ENCODE measurements at regions not wholly inside any gene's neighbourhood (a gene's known extent, or its start where the extent isn't known, plus 50 kb on each side); places are given as distances from the start of the nearest gene placed in this dataset.

DNA sequence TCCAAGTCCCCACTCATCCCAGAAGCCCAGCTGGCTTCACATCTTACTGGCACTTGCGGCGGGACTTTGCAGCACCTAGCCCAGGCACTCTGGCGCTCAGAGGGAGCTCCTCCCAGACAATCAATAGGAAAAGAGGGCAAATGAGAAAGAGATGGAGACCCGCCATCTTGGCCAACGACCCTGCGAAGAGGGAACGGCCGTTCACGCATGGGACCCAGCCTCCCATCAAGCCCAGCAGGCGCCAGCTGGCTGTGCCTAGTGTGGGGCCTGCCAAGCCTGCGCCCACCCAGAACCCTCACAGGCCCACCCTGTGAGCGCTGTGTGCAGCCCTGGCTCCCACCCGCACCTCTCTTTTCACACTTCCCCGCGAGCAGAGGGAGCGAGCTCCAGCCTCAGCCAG lies 317.8 kb upstream of the SPRY2 start:
- H3K27me3 ChIP-seq: peaks cover 5% of the 10 kb centered on the region
- TF ChIP-seq POLR2AphosphoS5 (IDR thresholded peaks at IDR 0.05): no peak
- TF ChIP-seq, protein P1, sequence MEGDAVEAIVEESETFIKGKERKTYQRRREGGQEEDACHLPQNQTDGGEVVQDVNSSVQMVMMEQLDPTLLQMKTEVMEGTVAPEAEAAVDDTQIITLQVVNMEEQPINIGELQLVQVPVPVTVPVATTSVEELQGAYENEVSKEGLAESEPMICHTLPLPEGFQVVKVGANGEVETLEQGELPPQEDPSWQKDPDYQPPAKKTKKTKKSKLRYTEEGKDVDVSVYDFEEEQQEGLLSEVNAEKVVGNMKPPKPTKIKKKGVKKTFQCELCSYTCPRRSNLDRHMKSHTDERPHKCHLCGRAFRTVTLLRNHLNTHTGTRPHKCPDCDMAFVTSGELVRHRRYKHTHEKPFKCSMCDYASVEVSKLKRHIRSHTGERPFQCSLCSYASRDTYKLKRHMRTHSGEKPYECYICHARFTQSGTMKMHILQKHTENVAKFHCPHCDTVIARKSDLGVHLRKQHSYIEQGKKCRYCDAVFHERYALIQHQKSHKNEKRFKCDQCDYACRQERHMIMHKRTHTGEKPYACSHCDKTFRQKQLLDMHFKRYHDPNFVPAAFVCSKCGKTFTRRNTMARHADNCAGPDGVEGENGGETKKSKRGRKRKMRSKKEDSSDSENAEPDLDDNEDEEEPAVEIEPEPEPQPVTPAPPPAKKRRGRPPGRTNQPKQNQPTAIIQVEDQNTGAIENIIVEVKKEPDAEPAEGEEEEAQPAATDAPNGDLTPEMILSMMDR (IDR thresholded peaks at IDR 0.05): no peak
- TF ChIP-seq EP300 (IDR thresholded peaks at IDR 0.05): no peak
- no peak overlapping the region for H3K27ac ChIP-seq
- 89% methylated on average over 5 of the region's 16 CpGs; no CpG with 5 or more reads in 1 of the 2 donors for WGBS, 2 donors (ENCODE audit: low coverage in 1 of 2)
- no peaks in the 10 kb centered on the region for H3K4me1 ChIP-seq
- H3K9me3 ChIP-seq: peaks cover 0 to 17% (median 0%) of the 10 kb centered on the region in 3 donors
- ATAC-seq: no peak
- H3K36me3 ChIP-seq: no peaks in the 10 kb centered on the region
- H3K4me3 ChIP-seq: no peak overlapping the region

DNA sequence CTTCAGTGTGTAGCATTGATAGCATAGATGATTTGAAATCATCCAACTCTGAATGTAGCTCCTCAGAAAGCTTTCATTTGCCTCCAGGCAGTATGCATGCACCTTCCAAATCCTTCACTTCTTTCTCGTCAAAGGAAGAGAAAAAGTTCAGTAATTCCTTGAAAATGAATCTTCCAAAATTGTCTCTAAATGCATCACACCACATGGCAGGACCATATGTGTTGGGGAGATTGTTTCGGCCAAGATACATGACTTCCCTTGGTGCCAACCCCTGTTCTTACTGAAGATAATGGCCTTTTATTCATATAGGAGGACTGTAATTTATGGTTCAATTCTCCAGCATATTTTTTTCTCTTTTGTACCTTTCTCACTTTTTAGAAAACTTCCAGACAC lies 315.6 kb upstream of the SPRY2 start:
- 79 to 100% methylated on average over 1 to 2 of the region's 2 CpGs for WGBS, 2 donors (ENCODE audit: low coverage in 1 of 2)
- TF ChIP-seq EP300 (IDR thresholded peaks at IDR 0.05) (no peak), POLR2AphosphoS5 (IDR thresholded peaks at IDR 0.05) (no peak), POLR2A (IDR thresholded peaks at IDR 0.05) (no peak)
- TF ChIP-seq, protein P1 (IDR thresholded peaks at IDR 0.05): no peak
- H3K36me3 ChIP-seq: no peaks in the 10 kb centered on the region
- no peak overlapping the region for H3K4me3 ChIP-seq
- no peak overlapping the region for H3K27ac ChIP-seq
- no peak for ATAC-seq
- peaks cover 0 to 17% (median 0%) of the 10 kb centered on the region in 3 donors for H3K9me3 ChIP-seq
- peaks cover 5% of the 10 kb centered on the region for H3K27me3 ChIP-seq
- no peaks in the 10 kb centered on the region for H3K4me1 ChIP-seq

DNA sequence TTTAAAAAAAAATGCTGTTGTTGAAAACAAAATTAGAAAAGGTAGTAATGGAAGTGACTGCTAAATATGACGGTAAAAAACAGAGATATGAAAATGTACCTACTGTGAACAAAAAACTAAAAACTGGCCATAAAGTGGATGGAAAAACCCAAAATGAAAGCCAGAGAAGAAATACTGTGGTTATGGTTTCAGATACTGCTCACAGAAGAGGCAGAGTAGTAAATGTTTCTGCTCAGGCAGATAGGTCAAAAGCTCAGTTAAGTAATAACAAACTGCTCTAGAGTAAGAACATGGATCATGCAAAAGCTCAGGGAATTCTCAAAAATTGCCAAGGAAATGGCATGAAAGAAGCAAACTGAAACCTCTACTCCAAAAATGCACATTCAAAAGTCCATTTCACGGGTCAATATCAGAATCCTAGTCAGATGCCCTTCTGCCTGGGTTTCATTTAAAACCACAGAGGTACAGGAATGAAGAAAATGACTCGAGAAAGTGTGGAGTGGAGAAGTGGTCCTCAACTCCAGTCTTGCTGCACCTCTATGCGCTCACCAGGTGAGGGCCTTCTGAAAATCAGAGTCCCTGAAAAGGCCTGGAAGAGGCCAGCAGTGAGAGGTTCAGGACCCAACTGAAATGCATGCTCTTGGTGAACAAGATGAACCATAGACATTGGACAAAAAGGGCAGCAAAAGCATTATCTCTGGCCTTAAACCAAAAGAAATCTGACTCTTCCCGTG lies 315.0 kb upstream of the SPRY2 start:
- Histone ChIP-seq H3K9me3 (peaks cover 0 to 17% (median 0%) of the 10 kb centered on the region in 3 donors), H3K36me3 (no peaks in the 10 kb centered on the region), H3K4me1 (no peaks in the 10 kb centered on the region), H3K27ac (no peak overlapping the region), H3K4me3 (no peak overlapping the region), H3K27me3 (peaks cover 5% of the 10 kb centered on the region)
- 82 to 83% methylated on average over 2 to 5 of the region's 5 CpGs for WGBS, 2 donors (ENCODE audit: low coverage in 1 of 2)
- no peak for ATAC-seq
- TF ChIP-seq POLR2A (IDR thresholded peaks at IDR 0.05): no peak
- no peak for TF ChIP-seq POLR2AphosphoS5 (IDR thresholded peaks at IDR 0.05)
- no peak for TF ChIP-seq EP300 (IDR thresholded peaks at IDR 0.05)
- TF ChIP-seq, protein P1 (IDR thresholded peaks at IDR 0.05): no peak

DNA sequence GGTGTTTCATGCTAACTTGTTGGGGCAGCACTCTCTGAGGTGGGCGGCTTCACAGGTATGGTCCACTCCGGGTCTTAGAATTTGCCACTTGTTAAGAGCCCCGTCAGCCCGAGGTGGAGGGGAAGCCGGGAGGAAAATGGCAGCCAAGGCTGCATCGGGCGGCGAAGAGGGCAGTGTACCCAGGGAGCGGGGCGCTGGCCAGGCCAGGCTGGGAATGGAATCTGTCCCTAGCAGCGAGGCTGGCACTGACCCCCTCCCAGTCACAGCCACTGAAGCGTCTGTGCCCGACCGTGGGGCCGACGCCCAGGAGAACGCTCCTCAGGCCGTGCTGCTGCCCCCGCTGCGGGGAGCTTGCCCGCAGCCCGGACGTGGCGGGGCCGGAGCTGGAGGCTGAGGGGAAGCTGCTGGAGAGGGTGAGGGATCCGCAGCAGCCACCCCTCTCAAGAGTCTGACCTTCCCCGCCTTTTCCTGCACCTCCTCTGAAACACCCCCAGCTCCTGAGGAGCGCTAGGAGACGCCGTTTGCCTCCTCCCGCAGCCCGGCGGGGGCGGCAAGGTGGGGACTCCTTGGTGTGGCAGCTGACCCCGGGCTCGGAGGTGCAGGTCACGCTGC lies 313.8 kb upstream of the SPRY2 start:
- no peaks in the 10 kb centered on the region for H3K4me1 ChIP-seq
- H3K4me3 ChIP-seq: no peak overlapping the region
- H3K27ac ChIP-seq: no peak overlapping the region
- H3K36me3 ChIP-seq: no peaks in the 10 kb centered on the region
- 35 to 60% methylated on average over 1 to 5 of the region's 37 CpGs for WGBS, 2 donors (ENCODE audit: low coverage in 1 of 2)
- ATAC-seq: no peak
- H3K9me3 ChIP-seq: peaks cover 0 to 17% (median 0%) of the 10 kb centered on the region in 3 donors
- H3K27me3 ChIP-seq: peaks cover 5% of the 10 kb centered on the region
- TF ChIP-seq POLR2AphosphoS5 (IDR thresholded peaks at IDR 0.05) (no peak), POLR2A (IDR thresholded peaks at IDR 0.05) (no peak), EP300 (IDR thresholded peaks at IDR 0.05) (no peak)
- TF ChIP-seq, protein P1 (IDR thresholded peaks at IDR 0.05): no peak

DNA sequence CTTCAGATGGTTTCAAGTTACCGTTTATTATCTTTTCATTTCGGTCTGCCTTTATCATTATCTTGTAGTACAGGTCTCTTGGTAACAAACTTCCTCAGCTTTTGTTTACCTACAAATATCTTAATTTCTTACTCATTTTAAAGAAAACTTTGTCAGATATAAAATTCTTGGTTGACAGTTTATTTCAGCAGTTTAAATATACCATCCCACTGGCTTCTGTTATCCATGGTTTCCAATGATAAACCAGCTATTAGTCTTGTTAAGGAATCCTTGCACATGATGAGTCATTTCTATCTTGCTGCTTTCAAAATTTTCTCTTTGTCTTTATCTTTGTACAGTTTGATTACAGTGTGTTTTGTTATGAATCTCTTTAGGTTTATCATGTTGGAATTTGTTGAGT lies 308.3 kb upstream of the SPRY2 start:
- Histone ChIP-seq H3K9me3 (peaks cover 0 to 8% (median 0%) of the 10 kb centered on the region in 3 donors), H3K4me1 (no peaks in the 10 kb centered on the region), H3K27ac (no peak overlapping the region), H3K36me3 (no peaks in the 10 kb centered on the region), H3K4me3 (no peak overlapping the region), H3K27me3 (no peaks in the 10 kb centered on the region)
- no peak for TF ChIP-seq EP300 (IDR thresholded peaks at IDR 0.05)
- TF ChIP-seq, protein P1 (IDR thresholded peaks at IDR 0.05): no peak
- ATAC-seq: no peak
- 88 to 95% methylated on average over 2 of the region's 2 CpGs for WGBS, 2 donors (ENCODE audit: low coverage in 1 of 2)

Data from gastroesophageal sphincter (tissue), 4 donors.